Effector CD4-positive, alpha-beta T cell (primary cell): ENCODE measurements at regions not wholly inside any gene's neighbourhood (a gene's known extent, or its start where the extent isn't known, plus 50 kb on each side); places are given as distances from the start of the nearest gene placed in this dataset.

ENCODE experiments used
- DNase-seq: peaks from one replicate; pipeline ENCODE4 v3.0.0-alpha.2; 2020

DNA sequence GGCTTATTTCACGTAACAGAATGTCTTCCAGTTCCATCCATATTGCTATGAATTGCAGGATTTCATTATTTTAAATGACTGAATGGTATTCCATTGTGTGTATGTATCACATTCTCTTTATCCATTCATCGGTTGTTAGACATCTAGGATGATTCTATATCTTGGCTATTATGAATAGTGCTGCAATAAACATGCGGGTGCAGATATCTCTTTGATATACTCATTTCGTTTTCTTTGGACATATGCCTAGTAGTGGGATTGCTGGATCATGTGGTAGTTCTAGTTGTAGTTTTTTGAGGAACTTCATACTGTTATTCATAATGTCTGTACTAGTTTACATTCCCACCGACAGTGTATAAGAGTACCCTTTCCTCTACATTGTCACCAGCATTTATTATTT lies 460.5 kb downstream of the MAN2A1 start:
- no peak for DNase-seq

DNA sequence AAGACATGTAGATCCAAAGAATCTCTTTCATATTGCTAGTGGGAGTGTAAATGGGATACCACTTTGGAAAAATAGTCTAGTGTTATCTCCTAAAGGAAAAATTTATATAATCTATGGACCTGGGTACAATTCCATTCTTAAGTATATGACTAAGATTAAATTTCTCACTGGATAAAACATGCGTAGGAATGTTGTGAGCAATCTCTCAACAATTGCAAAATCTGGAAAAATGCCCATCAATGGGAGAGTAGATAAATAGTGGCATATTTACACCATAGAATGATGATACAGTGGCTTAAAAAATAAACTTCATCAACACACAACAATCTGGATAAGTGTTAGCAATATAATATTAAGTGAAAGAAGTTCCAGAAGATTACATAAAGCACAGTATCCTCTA lies 469.5 kb downstream of the MAN2A1 start:
- no peak for DNase-seq

DNA sequence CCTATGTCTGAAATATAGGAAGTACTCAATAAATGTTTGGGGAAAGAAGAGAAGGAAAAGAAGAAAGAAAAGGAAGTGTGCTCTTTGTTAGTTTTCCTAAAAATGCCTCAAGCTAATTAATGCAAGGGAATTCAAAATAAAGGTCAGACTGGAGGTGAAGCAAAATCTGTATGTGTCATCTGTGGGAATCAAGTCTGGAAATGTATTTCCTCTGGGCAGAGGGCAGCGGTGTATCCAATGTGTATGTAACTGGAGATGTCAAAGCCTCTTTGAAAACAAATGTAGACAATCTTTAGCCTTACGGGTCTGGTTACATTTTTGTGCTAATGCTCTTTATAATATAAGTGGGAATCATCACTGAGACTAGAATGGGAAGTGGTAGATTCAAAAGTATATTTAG lies 471.4 kb downstream of the MAN2A1 start:
- no peak for DNase-seq

DNA sequence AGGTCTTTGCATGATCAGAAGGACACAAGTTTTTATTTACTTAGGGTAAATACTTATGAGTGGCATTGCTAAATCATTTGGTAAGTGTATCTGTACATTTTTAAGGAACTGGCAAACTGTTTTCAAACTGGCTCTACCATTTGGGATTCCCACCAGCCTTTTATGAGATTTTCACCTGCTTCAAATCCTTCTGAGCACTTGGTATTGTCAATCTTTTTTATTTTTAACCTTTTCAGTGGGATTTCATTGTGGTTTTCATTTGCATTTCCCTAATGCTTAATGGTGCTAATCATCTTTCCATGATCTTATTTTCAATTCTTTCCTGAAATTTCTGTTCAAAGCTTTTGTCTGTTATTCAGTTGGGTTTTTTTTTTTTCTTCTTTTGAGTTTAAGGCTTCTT lies 475.6 kb downstream of the MAN2A1 start:
- no peak for DNase-seq

DNA sequence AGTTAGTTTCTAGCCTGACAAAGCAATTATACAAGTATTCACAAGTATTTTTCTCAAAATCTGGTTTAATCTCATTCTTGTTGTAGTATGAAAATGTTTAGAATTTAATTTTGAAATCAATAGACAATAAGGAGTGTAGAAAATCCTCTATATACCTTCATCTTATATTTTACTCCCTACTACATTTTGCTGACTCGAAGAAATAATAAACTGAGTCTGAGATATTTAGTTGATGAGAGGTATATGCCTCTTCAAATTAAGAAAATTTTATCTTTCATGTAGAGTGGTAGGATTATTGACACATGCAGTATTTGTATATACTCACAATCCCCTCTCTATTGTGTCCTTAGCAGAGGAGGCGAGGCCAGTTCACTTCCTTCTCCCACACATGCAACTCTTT lies 477.7 kb downstream of the MAN2A1 start:
- DNase-seq = no peak

DNA sequence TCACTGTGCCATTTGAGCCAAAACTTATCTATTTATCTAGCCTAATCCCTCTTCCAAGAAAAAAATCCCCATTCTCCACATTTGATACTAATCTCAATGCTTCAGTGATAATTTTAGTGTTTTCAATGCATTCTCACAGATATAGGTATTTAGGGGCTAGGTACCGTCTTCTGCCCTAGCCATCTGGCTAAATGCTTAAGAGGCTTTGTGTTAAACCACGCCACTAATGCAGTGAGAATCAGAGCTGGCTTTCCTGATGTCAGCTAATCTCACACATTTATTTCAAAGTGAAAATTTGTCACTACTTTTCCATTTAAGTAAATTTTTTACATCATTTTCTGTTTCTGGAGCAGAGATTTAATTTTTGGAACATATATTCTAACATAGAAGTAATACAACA lies 479.7 kb downstream of the MAN2A1 start:
- DNase-seq = no peak

DNA sequence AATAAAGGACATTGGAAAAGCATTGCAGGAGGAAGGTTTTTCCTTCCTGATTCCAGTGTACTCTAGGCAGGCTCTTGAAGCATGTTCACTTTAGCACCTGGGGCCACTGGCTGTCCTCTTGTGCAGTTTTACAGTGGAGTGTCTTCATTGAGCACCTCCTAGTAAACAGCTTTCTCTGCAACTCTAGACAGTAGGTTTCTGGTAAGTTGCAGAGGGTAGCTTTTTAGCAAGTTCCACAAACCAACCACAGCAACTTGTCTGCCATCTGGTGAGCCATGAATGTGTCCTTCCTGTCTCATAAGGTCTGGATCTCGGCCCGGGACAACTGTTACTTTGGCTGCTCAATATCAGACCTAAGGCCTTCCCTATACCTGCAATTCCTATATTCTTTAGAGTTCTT lies 488.0 kb downstream of the MAN2A1 start:
- no peak for DNase-seq

DNA sequence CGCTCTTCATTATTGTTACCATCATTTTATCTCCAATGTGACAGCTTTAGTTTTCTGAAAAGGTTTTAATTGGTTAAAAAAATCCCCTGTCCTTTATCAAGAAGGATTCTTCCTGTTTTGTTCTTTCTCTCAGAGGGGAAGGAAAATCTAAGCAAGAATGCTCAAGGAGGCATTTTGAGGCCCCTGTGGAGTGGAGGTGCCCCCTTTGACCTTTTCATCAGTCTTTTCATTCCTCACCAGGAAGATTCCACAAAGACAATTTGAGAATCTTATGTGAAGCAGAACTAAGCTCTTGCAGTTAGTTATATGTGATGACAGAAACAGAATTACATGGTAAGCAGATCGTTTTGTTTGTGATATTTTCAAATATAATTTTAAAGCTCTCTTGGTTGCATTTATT lies 489.6 kb downstream of the MAN2A1 start:
- no peak for DNase-seq

DNA sequence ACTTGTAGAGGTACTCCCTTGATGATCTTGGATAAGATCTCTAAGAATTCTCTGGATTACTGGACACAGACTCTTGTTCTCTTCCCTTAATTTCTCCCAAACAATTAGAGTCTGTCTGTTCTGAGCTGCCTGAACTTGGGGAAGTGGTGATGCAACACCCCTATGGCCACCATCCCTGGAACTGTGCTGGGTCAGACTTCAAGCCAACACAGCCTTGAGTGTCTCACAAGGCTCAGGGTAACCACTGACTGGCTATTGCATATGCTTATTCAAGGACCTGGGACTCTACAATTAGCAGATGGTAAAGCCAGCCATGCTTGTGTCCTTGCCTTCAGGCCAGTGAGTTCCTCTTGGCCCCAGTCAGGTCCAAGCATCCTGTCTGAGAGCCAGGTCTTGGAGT lies 504.5 kb downstream of the MAN2A1 start:
- no peak for DNase-seq

DNA sequence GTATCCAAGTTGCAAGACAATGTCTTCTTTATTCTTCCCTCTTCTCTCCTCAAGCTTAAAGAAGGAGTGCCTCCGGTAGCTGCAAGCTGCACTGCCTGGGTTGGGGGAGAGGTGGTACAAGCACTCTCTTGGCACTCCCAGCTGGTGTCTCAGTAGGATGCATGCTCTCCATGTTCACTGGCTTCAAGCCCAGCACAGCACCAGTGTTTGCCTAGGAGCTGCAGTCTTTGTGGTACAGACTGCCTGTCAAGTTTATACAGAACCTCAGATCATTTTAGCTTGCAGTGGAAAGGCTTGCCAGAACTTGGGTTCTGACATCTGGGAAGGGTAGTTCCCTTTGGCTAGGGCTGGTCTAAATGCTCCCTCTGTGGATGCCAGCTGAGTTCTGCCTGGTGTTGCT lies 505.6 kb downstream of the MAN2A1 start:
- no peak for DNase-seq

DNA sequence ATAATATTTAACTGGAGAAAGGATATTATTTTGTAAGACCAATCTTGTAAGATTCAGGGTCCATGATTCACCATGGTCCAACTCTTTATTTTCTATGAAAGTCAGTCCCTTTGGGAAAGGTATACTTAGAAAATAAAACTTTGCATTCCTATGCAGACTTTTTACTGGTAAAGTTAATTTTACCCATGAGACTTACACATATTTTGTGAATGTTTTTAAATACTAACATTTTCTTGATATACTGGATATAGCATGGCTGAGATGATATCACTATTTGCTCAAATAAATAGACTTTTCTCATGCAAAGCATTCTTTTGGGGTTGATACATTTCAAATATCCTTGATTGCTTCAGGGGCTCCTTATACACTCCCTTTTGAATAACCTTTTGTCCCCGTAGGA lies 512.1 kb downstream of the MAN2A1 start:
- DNase-seq = no peak

DNA sequence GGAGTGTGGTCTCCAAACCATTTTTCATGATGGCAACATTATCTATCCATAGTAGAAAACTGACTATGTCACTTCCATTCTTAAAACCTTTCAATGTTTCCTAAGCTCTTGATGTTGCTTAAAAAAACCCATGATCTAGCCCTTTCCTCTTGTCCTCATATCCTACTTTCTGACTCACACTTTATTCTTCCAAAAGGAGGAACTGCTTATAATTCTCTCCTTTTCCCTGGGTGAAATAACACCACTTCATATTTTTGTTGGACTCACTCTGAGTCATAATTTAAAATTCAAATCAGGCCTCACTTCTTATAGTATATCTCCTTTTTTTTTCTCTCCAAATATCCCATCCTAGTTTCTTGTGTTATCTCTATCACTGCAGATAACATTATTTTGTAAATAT lies 513.9 kb downstream of the MAN2A1 start:
- no peak for DNase-seq

DNA sequence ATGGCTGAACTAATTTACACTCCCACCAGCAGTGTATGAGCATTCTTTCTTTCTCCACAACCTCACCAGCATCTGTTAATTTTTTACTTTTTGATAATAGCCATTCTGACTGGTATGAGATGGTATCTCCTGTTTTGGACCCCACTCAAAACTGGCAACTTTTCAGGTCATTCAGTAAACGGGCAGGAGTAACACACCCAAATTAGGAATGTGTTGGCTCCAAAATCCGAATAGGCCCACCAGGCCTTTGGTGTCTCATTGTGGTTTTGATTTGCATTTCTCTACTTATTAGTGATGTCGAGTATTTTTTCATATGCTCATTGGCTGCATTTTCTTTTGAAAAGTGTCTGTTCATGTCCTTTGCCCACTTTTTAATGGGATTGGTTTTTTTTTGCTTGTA lies 517.1 kb downstream of the TMEM232 start:
- DNase-seq = no peak

DNA sequence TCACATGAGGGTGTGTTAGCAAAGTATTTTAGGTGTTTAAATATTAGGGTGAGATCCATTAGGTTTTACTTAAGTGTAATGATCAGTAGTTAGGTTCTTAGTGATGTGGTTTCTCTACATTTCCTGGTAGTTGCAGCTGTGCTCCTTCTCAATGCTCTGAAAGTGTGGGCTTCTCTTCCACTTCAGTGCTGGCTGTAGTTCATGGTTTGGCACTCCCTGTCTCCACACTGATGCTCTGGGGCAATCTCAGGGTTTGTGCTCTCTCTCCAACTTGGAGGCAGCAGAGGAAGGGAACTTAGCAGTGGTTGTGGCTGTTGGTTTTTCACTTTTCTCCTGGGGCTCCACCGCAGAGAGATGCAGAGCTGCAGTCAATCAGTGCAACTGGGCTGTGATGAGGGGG lies 507.5 kb downstream of the TMEM232 start:
- no peak for DNase-seq

DNA sequence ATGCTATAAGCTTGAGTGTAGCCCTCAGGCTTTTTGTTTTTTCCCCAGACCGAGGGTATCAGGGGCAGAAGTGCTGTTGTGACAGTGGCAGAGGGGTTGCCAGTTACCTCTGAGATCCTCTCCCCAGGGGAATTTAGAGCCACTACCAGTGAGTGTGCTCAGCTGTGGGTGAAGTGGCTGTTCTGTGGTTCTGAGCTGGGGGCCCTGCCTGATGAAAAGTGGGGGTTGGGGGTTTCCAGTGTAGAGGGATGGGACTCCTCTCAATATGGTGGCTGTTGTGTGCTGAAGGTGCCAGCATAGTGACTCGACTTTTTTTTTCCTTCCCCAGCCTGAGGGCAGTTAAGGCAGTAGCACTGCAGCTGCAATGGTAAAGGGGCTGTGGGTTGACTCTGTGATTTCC lies 506.7 kb downstream of the TMEM232 start:
- no peak for DNase-seq

DNA sequence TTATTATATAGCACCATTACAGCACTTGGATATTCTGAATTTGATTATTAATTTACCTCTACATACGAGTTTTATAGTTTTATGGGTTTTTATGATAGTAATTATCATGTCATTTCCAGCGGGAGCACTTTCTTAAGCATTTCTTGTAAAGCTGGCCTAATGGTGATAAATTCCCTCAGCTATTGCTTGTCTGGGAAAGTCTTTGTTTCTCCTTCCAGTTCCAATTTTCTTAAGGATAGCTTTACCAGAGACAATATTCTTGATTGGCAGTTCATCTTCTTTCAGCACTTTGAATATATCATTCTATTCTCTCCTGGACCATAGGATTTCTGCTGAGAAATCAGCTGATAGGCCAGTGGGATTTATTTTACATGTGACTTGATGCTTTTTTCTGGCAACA lies 505.4 kb downstream of the TMEM232 start:
- no peak for DNase-seq

DNA sequence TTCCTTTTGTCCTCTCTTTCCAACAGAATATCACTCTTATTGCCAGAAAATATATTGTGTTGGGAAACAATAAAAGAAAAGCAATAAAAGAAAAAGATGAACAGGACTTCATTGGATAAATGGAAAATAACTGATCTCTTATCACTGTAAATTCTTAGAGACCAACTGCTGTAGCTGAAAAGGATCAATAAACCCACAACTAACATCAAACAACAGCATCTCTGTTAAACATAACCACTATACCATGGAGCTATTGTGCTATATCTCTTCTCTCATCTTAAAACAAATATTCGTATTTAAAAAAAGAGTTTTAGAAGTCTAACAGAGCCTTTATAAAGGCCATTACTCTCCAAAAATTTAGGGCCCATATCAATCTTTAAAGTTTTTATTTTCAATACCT lies 502.4 kb downstream of the TMEM232 start:
- DNase-seq = no peak

DNA sequence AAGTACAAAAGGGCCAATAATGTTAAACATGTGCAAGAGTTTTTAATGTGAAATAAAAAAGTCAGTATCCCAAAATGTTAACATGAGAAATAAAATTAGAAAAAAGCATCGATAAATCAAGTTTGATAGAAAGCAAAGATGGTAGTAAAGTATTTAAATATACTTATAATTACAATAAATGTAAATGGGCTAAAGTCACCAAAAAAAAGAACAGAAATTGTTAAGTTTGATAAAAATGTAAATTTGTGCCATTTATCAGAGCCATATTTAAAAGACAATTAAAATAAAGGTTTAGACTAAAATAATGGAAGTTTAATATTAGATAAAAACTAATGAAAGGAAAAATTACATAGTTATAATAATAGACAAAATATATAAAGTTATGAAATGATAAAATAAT lies 500.5 kb downstream of the TMEM232 start:
- no peak for DNase-seq

DNA sequence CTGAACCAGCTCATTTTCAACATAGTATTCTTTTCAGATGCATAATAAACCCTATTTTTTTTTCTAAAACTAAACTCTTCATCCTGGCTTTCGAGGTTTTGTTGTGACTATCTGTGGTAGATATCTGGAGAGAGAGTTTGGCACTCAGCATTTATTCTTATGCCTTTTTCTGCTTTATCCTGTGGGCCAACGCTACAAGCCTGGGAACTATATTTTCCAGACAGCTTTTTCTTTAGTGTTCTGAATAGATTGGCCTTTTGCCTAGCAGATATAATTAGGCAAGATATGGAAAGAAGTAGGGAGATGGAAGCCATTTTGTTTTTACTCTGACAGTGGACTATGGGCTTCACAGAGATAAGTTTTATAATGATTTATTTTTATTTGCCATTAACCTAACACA lies 486.7 kb downstream of the TMEM232 start:
- no peak for DNase-seq

DNA sequence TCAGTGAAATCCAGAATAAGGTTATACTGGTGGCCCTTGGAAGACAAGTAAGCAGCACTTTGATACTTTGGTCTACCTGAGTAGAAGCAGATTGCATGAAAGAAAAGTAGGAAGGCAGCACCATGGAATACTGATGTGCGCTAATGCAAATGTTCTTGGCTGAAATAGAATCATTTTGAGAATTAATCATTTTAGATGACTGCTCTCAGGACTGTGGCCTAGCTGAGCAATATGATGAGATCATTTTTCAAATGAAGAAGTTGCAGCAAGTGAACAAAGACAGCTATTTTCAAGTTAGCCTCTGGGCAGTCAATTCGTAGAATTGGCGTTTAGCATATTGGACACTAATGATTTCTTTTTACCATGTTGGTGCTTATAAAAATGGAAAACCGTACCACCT lies 483.5 kb downstream of the TMEM232 start:
- DNase-seq = no peak

DNA sequence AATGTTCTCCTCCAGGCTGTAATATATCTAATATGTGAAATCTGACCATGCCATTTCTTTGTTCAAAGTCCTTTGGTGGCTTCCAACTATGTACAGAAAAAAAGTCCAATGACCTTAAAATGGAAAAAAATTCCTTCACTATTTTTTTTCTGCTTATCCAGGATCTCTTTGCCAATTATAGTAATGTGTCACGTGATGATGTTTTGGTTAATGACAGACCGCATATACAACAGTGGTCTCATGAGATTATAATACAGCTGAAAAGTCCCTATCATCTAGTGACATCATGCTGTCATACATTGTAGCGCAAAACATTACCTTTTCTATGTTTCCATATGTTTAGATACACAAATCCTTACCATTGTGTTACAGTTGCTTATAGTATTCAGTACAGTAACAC lies 477.6 kb downstream of the TMEM232 start:
- no peak for DNase-seq

DNA sequence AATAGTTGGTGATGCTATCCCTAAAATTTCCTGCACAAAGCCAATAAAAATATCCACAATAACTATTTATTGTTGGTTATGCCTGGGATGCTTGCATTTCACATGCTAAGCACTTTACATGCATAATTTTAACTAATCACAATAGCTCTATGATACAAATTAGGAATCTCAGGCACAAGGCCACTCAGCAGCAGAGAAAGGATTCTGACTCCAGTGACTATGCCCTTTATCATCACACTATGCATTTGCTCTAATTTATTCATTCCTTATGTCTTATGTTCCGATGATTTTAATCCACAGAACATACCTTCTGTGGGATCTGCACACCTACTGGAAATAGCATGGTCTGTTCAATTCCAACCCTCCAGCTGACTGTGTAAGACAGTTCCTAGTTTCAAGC lies 476.1 kb downstream of the TMEM232 start:
- DNase-seq = no peak

DNA sequence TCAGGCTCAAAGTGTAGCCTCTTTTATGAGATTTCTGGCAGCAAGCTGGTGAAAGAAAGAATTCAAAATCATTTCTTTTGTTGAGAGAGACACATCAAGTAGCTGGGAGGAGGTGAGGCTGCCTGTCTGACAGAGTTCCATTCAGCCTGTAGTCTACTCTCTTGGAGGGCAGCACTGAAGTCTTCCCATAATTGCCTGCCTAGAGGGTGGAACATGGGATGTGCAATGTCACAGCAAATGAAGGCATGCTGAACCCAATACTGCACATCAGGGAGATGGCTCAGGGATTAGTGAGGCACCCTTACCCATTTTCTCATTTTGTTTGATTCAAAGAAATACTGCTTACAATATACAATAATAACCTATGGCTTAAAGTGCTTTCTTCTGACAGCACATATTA lies 475.7 kb downstream of the TMEM232 start:
- DNase-seq = no peak

DNA sequence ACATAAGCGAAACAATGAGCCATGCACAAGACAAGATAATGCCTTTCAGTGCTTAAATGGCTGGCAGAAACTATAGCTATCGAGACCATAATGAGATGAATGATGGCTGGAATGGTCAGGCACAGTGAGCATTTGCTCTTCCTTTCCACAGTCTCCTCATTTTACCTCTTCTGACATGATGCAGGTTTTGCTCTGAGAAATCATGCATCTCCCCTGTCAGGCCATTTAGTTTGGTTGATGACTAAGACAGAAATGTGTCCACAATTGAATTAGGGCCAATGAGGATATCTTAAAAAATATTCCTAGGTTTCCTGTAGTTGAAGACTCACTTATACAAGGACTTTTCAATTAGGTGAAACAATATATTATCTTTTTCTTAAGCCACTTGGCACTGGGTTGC lies 475.1 kb downstream of the TMEM232 start:
- DNase-seq = no peak

DNA sequence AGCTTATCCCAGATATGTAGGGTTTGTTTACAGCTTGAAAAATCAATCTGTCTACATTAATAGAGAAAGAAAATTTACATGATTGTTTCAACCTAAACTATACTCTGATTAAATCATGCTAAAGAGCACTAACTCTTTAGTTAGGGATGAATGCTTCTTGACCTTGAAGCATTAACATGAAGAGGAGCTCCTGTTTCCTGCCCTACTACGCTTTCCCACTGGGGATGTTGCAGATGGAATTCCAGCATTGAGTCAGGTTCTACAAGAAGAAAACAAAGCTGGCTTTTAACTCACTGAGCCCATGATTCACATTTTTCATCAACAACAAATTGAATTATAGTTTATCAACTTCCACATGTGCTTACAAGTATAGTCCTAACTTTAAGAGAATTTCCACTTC lies 471.3 kb downstream of the TMEM232 start:
- DNase-seq = no peak

DNA sequence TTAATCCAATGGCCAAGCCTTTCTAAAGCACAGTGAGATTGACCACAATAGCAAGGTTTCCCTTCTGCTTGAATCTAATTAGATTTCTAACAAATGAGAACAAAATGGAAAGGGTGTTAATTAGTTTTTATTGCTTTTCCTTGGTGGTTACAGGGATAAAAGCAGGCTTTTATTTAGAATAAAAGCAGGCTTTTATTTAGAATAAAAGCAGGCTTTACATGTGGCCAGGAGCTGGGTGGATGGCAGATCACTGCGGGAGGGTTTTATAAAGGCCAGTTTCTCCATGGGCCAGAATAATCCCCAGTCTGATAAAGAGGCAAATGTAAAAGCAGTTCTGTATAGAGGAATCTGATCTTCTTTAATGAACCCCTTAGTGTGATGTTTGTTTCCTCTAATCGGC lies 470.2 kb downstream of the TMEM232 start:
- no peak for DNase-seq
